ENCODE measurements at regions not wholly inside any gene's neighbourhood (a gene's known extent, or its start where the extent isn't known, plus 50 kb on each side); places are given as distances from the start of the nearest gene placed in this dataset.

GRCh38 chr5:125655156-125655555 lies 768.1 kb upstream of the GRAMD2B start:
- no peaks in the 10 kb centered on the region for H3K27me3 Mint-ChIP-seq (ENCODE audit: insufficient read depth)
- H3K27ac ChIP-seq (ENCODE audit: low read depth, low read length): no peak overlapping the region
- H3K4me1 ChIP-seq (ENCODE audit: control insufficient read depth, insufficient read depth, low read length): peaks cover 12% of the 10 kb centered on the region
- H3K27me3 ChIP-seq (ENCODE audit: control insufficient read depth, insufficient read depth, low read length, poor library complexity, severe bottlenecking): no peaks in the 10 kb centered on the region
- no peaks in the 10 kb centered on the region for H3K9me3 ChIP-seq (ENCODE audit: control insufficient read depth, low read length)
- peaks cover 37% of the 10 kb centered on the region for H3K4me1 Mint-ChIP-seq
- no peak overlapping the region for H3K4me3 ChIP-seq (ENCODE audit: low read length)
- no peak for TF ChIP-seq CTCF (conservative IDR thresholded peaks at IDR 0.05)
- no peaks in the 10 kb centered on the region for H3K36me3 Mint-ChIP-seq (ENCODE audit: low read depth)
- no peak overlapping the region for H3K9ac ChIP-seq (ENCODE audit: extremely low read depth, low read length, poor library complexity, severe bottlenecking)
- no peaks in the 10 kb centered on the region for H3K36me3 ChIP-seq (ENCODE audit: control insufficient read depth, insufficient read depth, low read length)
- DNase-seq: no peak
- H3K9me3 Mint-ChIP-seq: no peaks in the 10 kb centered on the region
- no peak overlapping the region for H3K27ac Mint-ChIP-seq
- H3K4me3 Mint-ChIP-seq: no peak overlapping the region

- H3K4me1 Mint-ChIP-seq: peaks cover 45% of the 10 kb centered on the region
Observed at GRCh38 chr5:125657936-125658335, 765.3 kb upstream of the GRAMD2B start.

GRCh38 chr5:125659316-125660023 lies 763.7 kb upstream of the GRAMD2B start:
- Mint-ChIP-seq H3K4me3 (no peak overlapping the region), H3K4me1 (peaks cover 41% of the 10 kb centered on the region), H3K27ac (peak overlapping the region; percentile 77), H3K9me3 (peaks cover 13% of the 10 kb centered on the region), H3K27me3 (ENCODE audit: insufficient read depth) (no peaks in the 10 kb centered on the region), H3K36me3 (ENCODE audit: low read depth) (peaks cover 3% of the 10 kb centered on the region)
- no peak for TF ChIP-seq CTCF (conservative IDR thresholded peaks at IDR 0.05)
- Histone ChIP-seq H3K4me1 (ENCODE audit: control insufficient read depth, insufficient read depth, low read length) (peaks cover 15% of the 10 kb centered on the region), H3K4me3 (ENCODE audit: low read length) (peak overlapping the region; percentile 54), H3K9ac (ENCODE audit: extremely low read depth, low read length, poor library complexity, severe bottlenecking) (no peak overlapping the region), H3K36me3 (ENCODE audit: control insufficient read depth, insufficient read depth, low read length) (no peaks in the 10 kb centered on the region), H3K9me3 (ENCODE audit: control insufficient read depth, low read length) (peaks cover 14% of the 10 kb centered on the region), H3K27me3 (ENCODE audit: control insufficient read depth, insufficient read depth, low read length, poor library complexity, severe bottlenecking) (no peaks in the 10 kb centered on the region), H3K27ac (ENCODE audit: low read depth, low read length) (peak overlapping the region; percentile 62)
- DNase-seq: no peak
- 4 to 7% methylated on average over 2 of the region's 2 CpGs for WGBS, 2 experiments (ENCODE audit: insufficient coverage in 1 of 2, insufficient read length in 1 of 2)

More at GRCh38 chr5:125657936-125658335, 765.3 kb upstream of the GRAMD2B start:
- H3K36me3 Mint-ChIP-seq (ENCODE audit: low read depth): no peaks in the 10 kb centered on the region
- H3K27ac Mint-ChIP-seq: peak overlapping the region; percentile 24
- H3K9ac ChIP-seq (ENCODE audit: extremely low read depth, low read length, poor library complexity, severe bottlenecking): no peak overlapping the region
- DNase-seq: no peak
- peaks cover 15% of the 10 kb centered on the region for H3K4me1 ChIP-seq (ENCODE audit: control insufficient read depth, insufficient read depth, low read length)
- WGBS, 2 experiments (ENCODE audit: insufficient coverage in 1 of 2, insufficient read length in 1 of 2): 83 to 94% methylated on average over 2 of the region's 2 CpGs
- no peaks in the 10 kb centered on the region for H3K27me3 ChIP-seq (ENCODE audit: control insufficient read depth, insufficient read depth, low read length, poor library complexity, severe bottlenecking)
- H3K4me3 ChIP-seq (ENCODE audit: low read length): no peak overlapping the region
- peaks cover 10% of the 10 kb centered on the region for H3K9me3 Mint-ChIP-seq
- H3K9me3 ChIP-seq (ENCODE audit: control insufficient read depth, low read length): peaks cover 12% of the 10 kb centered on the region
- no peak for TF ChIP-seq CTCF (conservative IDR thresholded peaks at IDR 0.05)
- H3K27ac ChIP-seq (ENCODE audit: low read depth, low read length): no peak overlapping the region
- no peak overlapping the region for H3K4me3 Mint-ChIP-seq
- H3K27me3 Mint-ChIP-seq (ENCODE audit: insufficient read depth): no peaks in the 10 kb centered on the region
- no peaks in the 10 kb centered on the region for H3K36me3 ChIP-seq (ENCODE audit: control insufficient read depth, insufficient read depth, low read length)
